H1 (cell line): ENCODE measurements at regions not wholly inside any gene's neighbourhood (a gene's known extent, or its start where the extent isn't known, plus 50 kb on each side); places are given as distances from the start of the nearest gene placed in this dataset.

ENCODE experiments used
- BACH1 ChIP-seq: IDR thresholded peaks from 2 replicates; pipeline ENCODE4 v1.6.1; 2012; ENCODE audit warnings: low read length, improper control_type of control experiment
- CBX8 ChIP-seq: fragments of 300-800, 300-1000 bp; sonication (generic); IDR thresholded peaks from 2 replicates; pipeline ENCODE4 v1.7.1; 2016; ENCODE audit warnings: low read depth, low read length, borderline replicate concordance
- CEBPB ChIP-seq: IDR thresholded peaks from 2 replicates; pipeline ENCODE4 v1.6.1; 2012; ENCODE audit warnings: low read depth, low read length
- CTCF ChIP-seq, 3 experiments: IDR thresholded peaks; 1 replicate in 2 of 3; 2 replicates in 1 of 3; pipeline versions ENCODE4 v1.5.1 to v1.6.1; 2011; ENCODE audit warnings: low read length in 3 of 3, mild to moderate bottlenecking in 3 of 3, inconsistent platforms in 2 of 3, low read depth in 1 of 3, moderate library complexity in 1 of 3; ENCODE audit not compliant: insufficient read depth in 1 of 3; ENCODE audit errors: control extremely low read depth in 1 of 3
- HDAC2 ChIP-seq, 2 experiments: fragments of 300-600 bp in 1 of 2; sonication (generic) in 1 of 2; IDR thresholded peaks; 2 replicates each; pipeline ENCODE4 v1.6.1; 2011 to 2012; ENCODE audit warnings: low read depth in 2 of 2, low read length in 2 of 2, mild to moderate bottlenecking in 2 of 2, moderate library complexity in 2 of 2, borderline replicate concordance in 1 of 2, inconsistent platforms in 1 of 2
- KDM1A ChIP-seq: fragments of 200-600, 300-600 bp; sonication (generic); IDR thresholded peaks from 2 replicates; pipeline ENCODE4 v1.7.1; 2016; ENCODE audit warnings: mild to moderate bottlenecking, low read length, borderline replicate concordance
- POLR2A ChIP-seq, 2 experiments: IDR thresholded peaks; 1 replicate in 1 of 2; 2 replicates in 1 of 2; pipeline ENCODE4 v1.6.1; 2011; ENCODE audit warnings: low read depth in 2 of 2, low read length in 2 of 2, mild to moderate bottlenecking in 2 of 2; ENCODE audit errors: control extremely low read depth in 1 of 2
- POU5F1 ChIP-seq: IDR thresholded peaks from 2 replicates; pipeline ENCODE4 v1.6.1; 2011; ENCODE audit warnings: low read depth, mild to moderate bottlenecking, low read length, moderate library complexity
- RBBP5 ChIP-seq: IDR thresholded peaks from 2 replicates; pipeline ENCODE4 v1.7.1; 2012; ENCODE audit warnings: low read depth, mild to moderate bottlenecking, inconsistent platforms, low read length, moderate library complexity, borderline replicate concordance
- SIRT6 ChIP-seq: IDR thresholded peaks from one replicate; pipeline ENCODE4 v1.7.1; 2012; ENCODE audit warnings: low read length, inconsistent platforms
- SP4 ChIP-seq: IDR thresholded peaks from 2 replicates; pipeline ENCODE4 v1.6.1; 2012; ENCODE audit warnings: low read length, inconsistent platforms
- TAF1 ChIP-seq: IDR thresholded peaks from 2 replicates; pipeline ENCODE4 v1.6.1; 2011; ENCODE audit warnings: mild to moderate bottlenecking, low read depth, low read length
- YY1 ChIP-seq: IDR thresholded peaks from 2 replicates; pipeline ENCODE4 v1.6.1; 2011; ENCODE audit warnings: low read depth, mild to moderate bottlenecking, low read length

GRCh38 chr11:97460091-97460490 is 1070.3 kb downstream of the JRKL start:
- TF ChIP-seq CBX8, result no peak
- TF ChIP-seq KDM1A, result no peak
- TF ChIP-seq POLR2A (IDR thresholded peaks at IDR 0.05; ENCODE audit: control extremely low read depth in 1 of 2, low read depth in 2 of 2, low read length in 2 of 2), result no peak
- TF ChIP-seq CTCF (IDR thresholded peaks at IDR 0.05; ENCODE audit: control extremely low read depth in 1 of 3, insufficient read depth in 1 of 3, low read depth in 1 of 3, low read length in 3 of 3), result no peak
- TF ChIP-seq SP4, result no peak
- TF ChIP-seq HDAC2 (IDR thresholded peaks at IDR 0.05; ENCODE audit: borderline replicate concordance in 1 of 2, low read depth in 2 of 2, low read length in 2 of 2), result no peak
- no peak for TF ChIP-seq SIRT6
- no peak for TF ChIP-seq POU5F1
- TF ChIP-seq BACH1, result no peak
- TF ChIP-seq TAF1, result no peak
- no peak for TF ChIP-seq YY1
- no peak for TF ChIP-seq CEBPB
- no peak for TF ChIP-seq RBBP5
